Activated CD8-positive, alpha-beta T cell treated with anti-CD3 and anti-CD28 coated beads, Interleukin-2, amount 10 ng/mL, durations not matched to agents 7 days and 5 days (primary cell): ENCODE measurements at regions not wholly inside any gene's neighbourhood (a gene's known extent, or its start where the extent isn't known, plus 50 kb on each side); places are given as distances from the start of the nearest gene placed in this dataset.

ENCODE experiments used
- ATAC-seq: fragments of 150-1000 bp; cut with Tn5 transposase; one replicate; pipeline ENCODE4 v1.10.0; 2021; ENCODE audit warnings: moderate library complexity
- CTCF ChIA-PET: fragments of 350-600 bp; sonication (Branson Sonifier 250); formaldehyde crosslinking; loops from one replicate; lab custom pipeline; 2021; ENCODE audit warnings: antibody characterized with exemption; lab: Charles Lee
- POLR2A ChIA-PET: fragments of 350-600 bp; sonication (Branson Sonifier 250); formaldehyde crosslinking; loops from one replicate; lab custom pipeline; 2021; ENCODE audit warnings: antibody characterized with exemption; lab: Charles Lee
- DNase-seq: peaks from one replicate; pipeline ENCODE4 v3.0.0-alpha.2; 2020
- H3K27ac Mint-ChIP-seq: one replicate; pipeline ENCODE4 v1.8.0; 2021; ENCODE audit warnings: mild to moderate bottlenecking, mixed read lengths
- H3K27me3 Mint-ChIP-seq: one replicate; pipeline ENCODE4 v1.8.0; 2021; ENCODE audit warnings: low read depth, mixed read lengths
- H3K36me3 Mint-ChIP-seq: one replicate; pipeline ENCODE4 v1.8.0; 2021; ENCODE audit warnings: low read depth, mixed read lengths
- H3K4me1 Mint-ChIP-seq: one replicate; pipeline ENCODE4 v1.8.0; 2021; ENCODE audit warnings: low read depth, mixed read lengths
- H3K4me3 Mint-ChIP-seq: one replicate; pipeline ENCODE4 v1.8.0; 2021; ENCODE audit warnings: mild to moderate bottlenecking, mixed read lengths
- H3K9me3 Mint-ChIP-seq: one replicate; pipeline ENCODE4 v1.8.0; 2022; ENCODE audit warnings: mixed read lengths; ENCODE audit not compliant: insufficient read depth

- Mint-ChIP-seq H3K9me3 (no peaks in the 10 kb centered on the region), H3K36me3 (no peaks in the 10 kb centered on the region), H3K4me1 (no peaks in the 10 kb centered on the region), H3K27ac (no peak overlapping the region), H3K27me3 (no peaks in the 10 kb centered on the region), H3K4me3 (no peak overlapping the region)
- no peak for ATAC-seq
- DNase-seq = no peak
- POLR2A ChIA-PET = no interaction called here
- CTCF ChIA-PET = no interaction called here
Measured at GRCh38 chr21:24899138-24899537, 708.1 kb downstream of the MRPL39 start.

GRCh38 chr21:24897883-24898282 lies 709.4 kb downstream of the MRPL39 start:
- ChIA-PET CTCF (no interaction called here), POLR2A (no interaction called here)
- H3K4me3 Mint-ChIP-seq = no peak overlapping the region
- DNase-seq (no peak), ATAC-seq (no peak)
- no peaks in the 10 kb centered on the region for H3K36me3 Mint-ChIP-seq
- H3K27me3 Mint-ChIP-seq = no peaks in the 10 kb centered on the region
- no peak overlapping the region for H3K27ac Mint-ChIP-seq
- H3K9me3 Mint-ChIP-seq = no peaks in the 10 kb centered on the region
- H3K4me1 Mint-ChIP-seq = no peaks in the 10 kb centered on the region

- ATAC-seq = no peak
- Mint-ChIP-seq H3K36me3 (no peaks in the 10 kb centered on the region), H3K4me1 (no peaks in the 10 kb centered on the region), H3K9me3 (no peaks in the 10 kb centered on the region), H3K27ac (no peak overlapping the region), H3K4me3 (no peak overlapping the region), H3K27me3 (no peaks in the 10 kb centered on the region)
- DNase-seq = no peak
- POLR2A ChIA-PET = no interaction called here
- CTCF ChIA-PET = no interaction called here
Measured at GRCh38 chr21:24896735-24897124, 710.6 kb downstream of the MRPL39 start.

GRCh38 chr21:24895885-24896734 lies 711.2 kb downstream of the MRPL39 start:
- Mint-ChIP-seq H3K4me3 (no peak overlapping the region), H3K36me3 (no peaks in the 10 kb centered on the region), H3K27ac (no peak overlapping the region), H3K9me3 (no peaks in the 10 kb centered on the region), H3K4me1 (no peaks in the 10 kb centered on the region), H3K27me3 (no peaks in the 10 kb centered on the region)
- CTCF ChIA-PET = interaction anchor here (1.5 kb wide), 1 partner anchor 490 kb away, joined by 3 read pairs; no protein-coding TSS in a partner anchor
- DNase-seq (no peak), ATAC-seq (no peak)
- POLR2A ChIA-PET = no interaction called here

- DNase-seq (no peak), ATAC-seq (no peak)
- Mint-ChIP-seq H3K36me3 (no peaks in the 10 kb centered on the region), H3K9me3 (no peaks in the 10 kb centered on the region), H3K27me3 (no peaks in the 10 kb centered on the region), H3K27ac (no peak overlapping the region), H3K4me1 (no peaks in the 10 kb centered on the region), H3K4me3 (no peak overlapping the region)
- ChIA-PET POLR2A (no interaction called here), CTCF (interaction anchor here (1.5 kb wide), 1 partner anchor 492 kb away, joined by 3 read pairs; no protein-coding TSS in a partner anchor)
Measured at GRCh38 chr21:24894324-24894723, 713.0 kb downstream of the MRPL39 start.

- DNase-seq = no peak
- Mint-ChIP-seq H3K36me3 (no peaks in the 10 kb centered on the region), H3K27me3 (no peaks in the 10 kb centered on the region), H3K27ac (no peak overlapping the region), H3K4me1 (no peaks in the 10 kb centered on the region), H3K4me3 (no peak overlapping the region), H3K9me3 (no peaks in the 10 kb centered on the region)
- POLR2A ChIA-PET = no interaction called here
- CTCF ChIA-PET = no interaction called here
- ATAC-seq = no peak
Measured at GRCh38 chr21:24890021-24890420, 717.3 kb downstream of the MRPL39 start.

GRCh38 chr21:24881506-24881905 lies 725.8 kb downstream of the MRPL39 start:
- no peak for ATAC-seq
- H3K36me3 Mint-ChIP-seq = no peaks in the 10 kb centered on the region
- no peak overlapping the region for H3K27ac Mint-ChIP-seq
- no peak for DNase-seq
- H3K27me3 Mint-ChIP-seq = no peaks in the 10 kb centered on the region
- H3K4me1 Mint-ChIP-seq = no peaks in the 10 kb centered on the region
- POLR2A ChIA-PET = no interaction called here
- H3K9me3 Mint-ChIP-seq = no peaks in the 10 kb centered on the region
- no peak overlapping the region for H3K4me3 Mint-ChIP-seq
- CTCF ChIA-PET = no interaction called here

- Mint-ChIP-seq H3K27me3 (no peaks in the 10 kb centered on the region), H3K4me3 (no peak overlapping the region), H3K36me3 (no peaks in the 10 kb centered on the region), H3K4me1 (no peaks in the 10 kb centered on the region), H3K27ac (no peak overlapping the region), H3K9me3 (no peaks in the 10 kb centered on the region)
- ChIA-PET POLR2A (interaction anchor here (0.6 kb wide), 1 partner anchor 1763 kb away, joined by 3 read pairs; no protein-coding TSS in a partner anchor), CTCF (no interaction called here)
- DNase-seq = no peak
- no peak for ATAC-seq
Measured at GRCh38 chr21:24870633-24871032, 736.6 kb downstream of the MRPL39 start.

GRCh38 chr21:24869862-24870261 lies 737.4 kb downstream of the MRPL39 start:
- H3K4me1 Mint-ChIP-seq = no peaks in the 10 kb centered on the region
- no peaks in the 10 kb centered on the region for H3K9me3 Mint-ChIP-seq
- H3K27me3 Mint-ChIP-seq = no peaks in the 10 kb centered on the region
- no peak overlapping the region for H3K27ac Mint-ChIP-seq
- CTCF ChIA-PET = no interaction called here
- DNase-seq (no peak), ATAC-seq (no peak)
- no peaks in the 10 kb centered on the region for H3K36me3 Mint-ChIP-seq
- POLR2A ChIA-PET = no interaction called here
- no peak overlapping the region for H3K4me3 Mint-ChIP-seq

- CTCF ChIA-PET = no interaction called here
- no peaks in the 10 kb centered on the region for H3K4me1 Mint-ChIP-seq
Measured at GRCh38 chr21:24868117-24868516, 739.2 kb downstream of the MRPL39 start.

GRCh38 chr21:24861471-24861870 lies 745.8 kb downstream of the MRPL39 start:
- Mint-ChIP-seq H3K27me3 (no peaks in the 10 kb centered on the region), H3K4me1 (no peaks in the 10 kb centered on the region), H3K27ac (no peak overlapping the region), H3K36me3 (no peaks in the 10 kb centered on the region), H3K9me3 (no peaks in the 10 kb centered on the region), H3K4me3 (no peak overlapping the region)
- POLR2A ChIA-PET = no interaction called here
- CTCF ChIA-PET = no interaction called here
- ATAC-seq = no peak
- DNase-seq = no peak

More at GRCh38 chr21:24868117-24868516, 739.2 kb downstream of the MRPL39 start:
- DNase-seq (no peak), ATAC-seq (no peak)
- POLR2A ChIA-PET = no interaction called here
- no peaks in the 10 kb centered on the region for H3K36me3 Mint-ChIP-seq
- H3K27ac Mint-ChIP-seq = no peak overlapping the region
- no peaks in the 10 kb centered on the region for H3K27me3 Mint-ChIP-seq
- H3K4me3 Mint-ChIP-seq = no peak overlapping the region
- no peaks in the 10 kb centered on the region for H3K9me3 Mint-ChIP-seq

GRCh38 chr21:24856326-24856725 lies 751.0 kb downstream of the MRPL39 start:
- Mint-ChIP-seq H3K9me3 (no peaks in the 10 kb centered on the region), H3K27me3 (no peaks in the 10 kb centered on the region), H3K4me3 (no peak overlapping the region), H3K27ac (no peak overlapping the region), H3K36me3 (no peaks in the 10 kb centered on the region), H3K4me1 (no peaks in the 10 kb centered on the region)
- CTCF ChIA-PET = no interaction called here
- POLR2A ChIA-PET = no interaction called here
- no peak for DNase-seq
- ATAC-seq = no peak
